BLaER1 treated with 17β-estradiol and CSF1 and Interleukin-3, amounts not matched to agents 10 nM and 100 nM (cell line): ENCODE measurements at regions not wholly inside any gene's neighbourhood (a gene's known extent, or its start where the extent isn't known, plus 50 kb on each side); places are given as distances from the start of the nearest gene placed in this dataset.
"Not testable (repeated sequence)": the region's sequence is repeated elsewhere in the genome, so short reads cannot be mapped to it uniquely, and the experiment has no call there.

ENCODE experiments used
- H3K27ac ChIP-seq, 11 experiments: shearing (Covaris generic); formaldehyde crosslinking; 2 replicates each; pipeline ENCODE4 v1.8.1; 2022
- H3K27me3 ChIP-seq, 11 experiments: shearing (Covaris generic); formaldehyde crosslinking; 2 replicates each; pipeline ENCODE4 v1.8.1; 2022
- H3K36me3 ChIP-seq, 11 experiments: shearing (Covaris generic); formaldehyde crosslinking; 2 replicates each; pipeline ENCODE4 v1.8.1; 2022
- H3K4me1 ChIP-seq, 10 experiments: shearing (Covaris generic); formaldehyde crosslinking; 2 replicates each; pipeline ENCODE4 v1.8.1; 2022
- H3K4me2 ChIP-seq, 11 experiments: shearing (Covaris generic); formaldehyde crosslinking; 2 replicates each; pipeline ENCODE4 v1.8.1; 2022
- H3K4me3 ChIP-seq, 10 experiments: shearing (Covaris generic); formaldehyde crosslinking; 2 replicates each; pipeline ENCODE4 v1.8.1; 2022
- H3K9ac ChIP-seq, 11 experiments: shearing (Covaris generic); formaldehyde crosslinking; 2 replicates each; pipeline ENCODE4 v1.8.1; 2022
- H3K9me3 ChIP-seq, 11 experiments: shearing (Covaris generic); formaldehyde crosslinking; replicated peaks in 1 of 11; 2 replicates each; pipeline ENCODE4 v1.8.1; 2022
- H4K20me1 ChIP-seq, 11 experiments: shearing (Covaris generic); formaldehyde crosslinking; 2 replicates each; pipeline ENCODE4 v1.8.1; 2022
- Cebpa-rat ChIP-seq, 11 experiments: shearing (Covaris generic); IDR thresholded peaks; 2 replicates each; pipeline ENCODE4 v1.8.1; 2022

DNA sequence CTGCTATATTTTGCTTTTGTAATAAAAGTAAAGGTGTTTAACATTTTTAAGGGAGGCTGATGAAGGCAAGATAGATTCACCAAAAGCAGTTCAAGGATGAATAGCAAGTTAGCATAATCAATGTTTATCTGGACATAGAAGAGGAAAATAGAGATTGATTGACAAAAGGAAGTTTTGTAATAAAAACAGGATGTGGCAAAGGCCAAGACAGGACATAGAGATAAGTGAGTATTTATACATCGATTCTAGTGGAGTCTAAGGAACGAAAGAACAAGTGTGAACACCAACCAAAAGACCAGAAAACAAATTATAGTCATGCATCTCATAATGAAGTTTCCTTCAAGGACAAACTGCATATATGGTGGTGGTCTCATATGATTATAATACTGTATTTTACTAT, 123.8 kb downstream of the CCDC71L start:
- no peaks in the 10 kb centered on the region for H4K20me1 ChIP-seq
- H3K36me3 ChIP-seq, result no peaks in the 10 kb centered on the region
- H3K9me3 ChIP-seq, result peaks cover 0 to 13% (median 0%) of the 10 kb centered on the region in 11 experiments; a peak in 7 of 22 replicates
- no peaks in the 10 kb centered on the region for H3K27me3 ChIP-seq
- H3K27ac ChIP-seq, result peak overlapping the region in 3 of 11 experiments; percentile 50 to 56 (median 50); a peak in 6 of 22 replicates
- no peak overlapping the region; a peak in 1 of 20 replicates for H3K4me3 ChIP-seq
- peak overlapping the region in 10 of 11 experiments; percentile 4 to 69 (median 58); a peak in 17 of 22 replicates for H3K4me2 ChIP-seq
- H3K9ac ChIP-seq, result no peak overlapping the region
- TF ChIP-seq Cebpa-rat (IDR thresholded peaks at IDR 0.05), result no peak
- H3K4me1 ChIP-seq, result peaks cover 0 to 36% (median 12%) of the 10 kb centered on the region in 10 experiments; a peak in 14 of 20 replicates

- H3K4me1 ChIP-seq, result peaks cover 0 to 36% (median 12%) of the 10 kb centered on the region in 10 experiments; a peak in 14 of 20 replicates
- H3K9me3 ChIP-seq, result peaks cover 0 to 13% (median 0%) of the 10 kb centered on the region in 11 experiments; a peak in 7 of 22 replicates
- H3K27me3 ChIP-seq, result no peaks in the 10 kb centered on the region
- H3K27ac ChIP-seq, result peak overlapping the region in 1 of 11 experiments; percentile 56; a peak in 4 of 22 replicates
- H4K20me1 ChIP-seq, result no peaks in the 10 kb centered on the region
- no peak overlapping the region for H3K9ac ChIP-seq
- H3K4me2 ChIP-seq, result peak overlapping the region in 2 of 11 experiments; percentile 51 to 67; a peak in 2 of 22 replicates
- H3K4me3 ChIP-seq, result no peak overlapping the region
- H3K36me3 ChIP-seq, result no peaks in the 10 kb centered on the region
- no peak for TF ChIP-seq Cebpa-rat (IDR thresholded peaks at IDR 0.05)
Measured at GRCh38 chr7:106536079-106536478, 124.9 kb downstream of the CCDC71L start.

DNA sequence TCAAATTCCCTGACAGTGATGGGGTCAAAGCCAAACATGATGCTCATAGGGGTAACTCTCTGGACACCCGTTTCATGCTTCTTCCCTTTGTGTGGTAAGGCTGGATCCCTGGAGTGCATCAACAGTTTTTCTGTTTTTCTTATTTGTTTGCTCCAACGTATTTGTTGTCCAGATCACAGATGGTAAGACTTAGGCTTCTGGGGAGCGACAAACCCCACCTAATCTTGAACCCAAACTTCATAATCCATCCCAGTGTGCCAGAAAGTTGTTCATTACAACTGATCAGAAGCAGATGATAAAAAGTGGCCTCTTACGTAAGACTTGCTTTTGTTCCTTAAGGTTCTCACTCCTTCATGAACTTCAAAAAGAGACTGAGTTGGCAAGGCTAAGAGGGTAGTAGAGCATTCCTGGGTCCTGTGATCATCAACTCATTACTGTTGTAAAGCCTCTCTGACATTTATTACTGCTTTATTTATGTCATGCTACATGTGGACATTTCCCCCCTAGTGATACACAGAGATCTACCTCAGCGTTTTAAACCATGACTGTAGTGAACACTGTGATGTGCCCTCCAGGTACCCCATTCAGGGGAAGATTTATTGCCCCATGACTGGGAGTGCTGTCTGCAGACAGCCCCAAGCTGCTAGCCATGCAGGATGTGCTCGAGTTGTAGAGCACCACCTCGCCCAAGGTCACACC, 125.6 kb downstream of the CCDC71L start:
- H3K27ac ChIP-seq, result no peak overlapping the region
- TF ChIP-seq Cebpa-rat (IDR thresholded peaks at IDR 0.05), result no peak; a peak in 1 of 22 replicates
- no peak overlapping the region for H3K4me3 ChIP-seq
- H3K4me1 ChIP-seq, result peaks cover 0 to 36% (median 12%) of the 10 kb centered on the region in 10 experiments; a peak in 14 of 20 replicates
- no peaks in the 10 kb centered on the region for H3K27me3 ChIP-seq
- peaks cover 0 to 13% (median 0%) of the 10 kb centered on the region in 11 experiments; a peak in 7 of 22 replicates for H3K9me3 ChIP-seq
- H4K20me1 ChIP-seq, result no peaks in the 10 kb centered on the region
- no peaks in the 10 kb centered on the region for H3K36me3 ChIP-seq
- H3K9ac ChIP-seq, result no peak overlapping the region
- H3K4me2 ChIP-seq, result 0 out of 22 replicates have a peak overlapping the region, but pooled peaks of 1 of the 11 experiments have one; percentile 2

DNA sequence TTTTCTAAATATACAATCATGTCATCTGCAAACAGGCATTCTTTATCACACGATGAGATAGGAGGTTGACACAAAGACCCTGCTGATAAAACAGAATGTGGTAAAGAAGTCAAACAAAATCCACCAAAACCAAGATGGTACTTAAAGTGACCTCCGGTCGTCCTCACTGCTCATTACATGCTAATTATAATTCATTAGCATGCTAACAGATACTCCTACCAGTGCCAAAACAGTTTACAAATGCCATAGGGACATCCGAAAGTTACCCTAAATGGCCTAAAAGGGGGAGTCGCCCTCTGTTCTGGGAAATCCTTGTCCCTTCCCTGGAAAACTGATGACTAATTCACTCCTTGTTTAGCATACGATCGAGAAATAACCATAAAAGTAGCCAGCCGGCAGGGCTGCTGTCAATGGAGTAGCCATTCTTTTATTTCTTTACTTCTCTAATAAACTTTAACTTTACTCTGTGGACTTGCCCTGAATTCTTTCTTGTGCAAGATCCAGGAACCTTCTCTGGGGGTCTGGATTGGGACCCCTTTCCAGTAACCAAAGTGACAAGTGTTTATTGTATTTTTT, 126.6 kb downstream of the CCDC71L start:
- Histone ChIP-seq H3K9me3 (peaks cover 0 to 13% (median 0%) of the 10 kb centered on the region in 11 experiments; a peak in 7 of 22 replicates), H3K36me3 (no peaks in the 10 kb centered on the region), H3K4me2 (no peak overlapping the region), H3K4me3 (no peak overlapping the region), H3K9ac (no peak overlapping the region), H3K27me3 (no peaks in the 10 kb centered on the region), H3K4me1 (peaks cover 0 to 36% (median 12%) of the 10 kb centered on the region in 10 experiments; a peak in 14 of 20 replicates), H3K27ac (no peak overlapping the region), H4K20me1 (no peaks in the 10 kb centered on the region)
- TF ChIP-seq Cebpa-rat (IDR thresholded peaks at IDR 0.05), result no peak

GRCh38 chr7:106530183-106530582, 130.8 kb downstream of the CCDC71L start:
- not testable (repeated sequence) for H3K27ac ChIP-seq, H3K27me3 ChIP-seq, H3K36me3 ChIP-seq, H3K4me3 ChIP-seq, H3K4me2 ChIP-seq, H3K4me1 ChIP-seq, H3K9ac ChIP-seq, H4K20me1 ChIP-seq, H3K9me3 ChIP-seq

GRCh38 chr7:106526617-106527016, 134.3 kb downstream of the CCDC71L start:
- H3K9ac ChIP-seq, H3K27me3 ChIP-seq, H3K36me3 ChIP-seq, H3K27ac ChIP-seq, H3K4me3 ChIP-seq, H3K4me1 ChIP-seq, H3K9me3 ChIP-seq, H3K4me2 ChIP-seq, H4K20me1 ChIP-seq: not testable (repeated sequence)

GRCh38 chr7:106524690-106525059, 136.3 kb downstream of the CCDC71L start:
- Histone ChIP-seq H3K4me1 (peaks cover 0 to 7% (median 0%) of the 10 kb centered on the region in 10 experiments; a peak in 3 of 20 replicates), H3K27me3 (no peaks in the 10 kb centered on the region), H3K9me3 (no peaks in the 10 kb centered on the region), H4K20me1 (no peaks in the 10 kb centered on the region), H3K27ac (no peak overlapping the region), H3K4me3 (no peak overlapping the region), H3K4me2 (peak overlapping the region in 2 of 11 experiments; percentile 24 to 48; a peak in 3 of 22 replicates), H3K36me3 (no peaks in the 10 kb centered on the region), H3K9ac (no peak overlapping the region)
- TF ChIP-seq Cebpa-rat (IDR thresholded peaks at IDR 0.05), result no peak

GRCh38 chr7:106523482-106523881, 137.5 kb downstream of the CCDC71L start:
- Histone ChIP-seq H3K4me2 (0 out of 22 replicates have a peak overlapping the region, but pooled peaks of 1 of the 11 experiments have one; percentile 24), H3K9me3 (no peaks in the 10 kb centered on the region), H4K20me1 (no peaks in the 10 kb centered on the region), H3K4me1 (peaks cover 0 to 7% (median 0%) of the 10 kb centered on the region in 10 experiments; a peak in 3 of 20 replicates), H3K9ac (no peak overlapping the region), H3K36me3 (no peaks in the 10 kb centered on the region), H3K27ac (no peak overlapping the region), H3K27me3 (no peaks in the 10 kb centered on the region), H3K4me3 (no peak overlapping the region)
- TF ChIP-seq Cebpa-rat (IDR thresholded peaks at IDR 0.05), result no peak

DNA sequence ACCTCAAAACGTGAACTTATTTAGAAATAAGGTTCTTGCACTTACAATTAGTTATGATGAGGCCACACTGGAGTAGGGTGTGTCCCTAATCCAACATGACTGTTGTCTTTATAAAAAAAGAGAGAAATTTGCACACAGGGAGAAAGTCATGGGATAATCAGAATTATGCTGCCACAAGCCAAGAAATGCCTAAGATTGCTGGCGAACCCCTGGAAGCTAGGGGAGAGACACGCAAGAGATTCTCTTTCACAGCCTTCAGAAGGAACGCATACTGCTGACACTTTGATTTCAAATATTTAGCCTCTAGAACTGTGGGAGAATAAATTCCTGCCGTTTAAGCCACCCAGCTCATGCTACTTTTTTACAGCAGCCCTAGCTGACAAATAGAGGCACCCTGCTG, 138.3 kb downstream of the CCDC71L start:
- Histone ChIP-seq H4K20me1 (no peaks in the 10 kb centered on the region), H3K4me1 (peaks cover 0 to 7% (median 0%) of the 10 kb centered on the region in 10 experiments; a peak in 3 of 20 replicates), H3K9me3 (0 out of 22 replicates have a peak, but pooled peaks cover 0 to 5% (median 0%) of the 10 kb centered on the region in 11 experiments), H3K4me2 (no peak overlapping the region), H3K36me3 (no peaks in the 10 kb centered on the region), H3K4me3 (no peak overlapping the region), H3K27me3 (no peaks in the 10 kb centered on the region), H3K9ac (no peak overlapping the region), H3K27ac (no peak overlapping the region)
- TF ChIP-seq Cebpa-rat (IDR thresholded peaks at IDR 0.05), result no peak
